ENCODE measurements at regions not wholly inside any gene's neighbourhood (a gene's known extent, or its start where the extent isn't known, plus 50 kb on each side); places are given as distances from the start of the nearest gene placed in this dataset.
"Not testable (repeated sequence)": the region's sequence is repeated elsewhere in the genome, so short reads cannot be mapped to it uniquely, and the experiment has no call there.

DNA sequence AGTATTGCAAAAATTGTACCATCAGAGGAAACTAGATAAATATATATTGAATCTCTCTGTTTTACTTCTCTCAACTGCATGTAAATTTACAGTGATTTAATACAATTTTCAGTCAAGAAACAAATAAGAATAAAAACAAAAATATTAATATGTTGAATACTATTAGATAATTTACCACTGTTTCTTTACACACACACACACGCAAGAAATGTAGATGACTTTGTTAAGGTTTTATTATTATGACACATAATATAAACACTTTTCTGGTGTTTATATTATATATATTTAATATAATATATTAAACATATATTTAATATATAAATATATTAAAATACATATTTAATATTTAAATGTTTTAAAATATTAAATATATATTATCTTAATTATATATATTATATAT lies 814.3 kb upstream of the CDH10 start:
- TF ChIP-seq GATA1 (IDR thresholded peaks at IDR 0.05; ENCODE audit: low read depth, low read length) (no peak), POLR2A (IDR thresholded peaks at IDR 0.05; ENCODE audit: low read length) (no peak)
- DNase-seq = no peak

GRCh38 chr5:25458628-25459027 lies 813.9 kb upstream of the CDH10 start:
- TF ChIP-seq POLR2A (IDR thresholded peaks at IDR 0.05; ENCODE audit: low read length) (no peak), GATA1 (IDR thresholded peaks at IDR 0.05; ENCODE audit: low read depth, low read length) (no peak)
- no peak for DNase-seq

DNA sequence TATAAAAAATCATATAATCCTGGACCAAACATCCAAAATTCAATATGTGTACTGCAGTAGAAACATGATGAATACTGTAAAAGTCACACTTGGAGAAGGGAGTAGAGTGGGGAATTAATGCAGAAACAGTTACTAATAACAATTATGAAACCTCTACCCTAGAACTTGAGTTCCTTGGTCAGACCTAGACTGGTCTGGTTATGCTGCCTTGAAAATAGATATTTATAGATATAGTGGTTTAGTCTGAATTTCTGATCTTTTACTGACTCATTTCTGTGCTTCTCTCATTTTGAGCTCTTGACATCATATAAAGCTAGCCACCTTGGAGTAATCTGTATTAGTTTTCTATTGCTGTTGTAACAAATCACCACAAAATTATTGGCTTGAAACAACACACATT lies 808.7 kb upstream of the CDH10 start:
- no peak for TF ChIP-seq GATA1 (IDR thresholded peaks at IDR 0.05; ENCODE audit: low read depth, low read length)
- TF ChIP-seq POLR2A (IDR thresholded peaks at IDR 0.05; ENCODE audit: low read length) = no peak
- no peak for DNase-seq

- no peak for DNase-seq
- TF ChIP-seq POLR2A (IDR thresholded peaks at IDR 0.05; ENCODE audit: low read length) = no peak
- no peak for TF ChIP-seq GATA1 (IDR thresholded peaks at IDR 0.05; ENCODE audit: low read depth, low read length)
Measured at GRCh38 chr5:25451294-25451693, 806.5 kb upstream of the CDH10 start.

DNA sequence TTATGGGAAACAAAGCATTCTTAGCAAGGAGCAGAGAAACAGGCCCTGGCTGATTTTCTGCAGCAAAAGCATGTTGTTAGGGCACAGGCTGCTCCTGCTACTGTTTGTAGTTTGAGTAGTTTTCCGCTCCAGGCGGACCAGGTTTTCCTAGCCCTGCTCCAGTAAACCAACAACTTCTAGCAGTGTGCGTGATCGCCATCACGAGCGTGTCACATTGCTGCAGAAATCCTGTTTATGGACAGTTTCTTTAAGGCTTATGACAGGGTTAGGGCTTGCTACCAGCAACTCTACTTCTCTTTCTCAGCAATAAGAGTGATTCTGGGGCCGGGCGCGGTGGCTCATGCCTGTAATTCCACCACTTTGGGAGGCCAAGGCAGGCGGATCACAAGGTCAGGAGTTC lies 803.9 kb upstream of the CDH10 start:
- no peak for DNase-seq
- TF ChIP-seq POLR2A (IDR thresholded peaks at IDR 0.05; ENCODE audit: low read length) (no peak), GATA1 (IDR thresholded peaks at IDR 0.05; ENCODE audit: low read depth, low read length) (no peak)

DNA sequence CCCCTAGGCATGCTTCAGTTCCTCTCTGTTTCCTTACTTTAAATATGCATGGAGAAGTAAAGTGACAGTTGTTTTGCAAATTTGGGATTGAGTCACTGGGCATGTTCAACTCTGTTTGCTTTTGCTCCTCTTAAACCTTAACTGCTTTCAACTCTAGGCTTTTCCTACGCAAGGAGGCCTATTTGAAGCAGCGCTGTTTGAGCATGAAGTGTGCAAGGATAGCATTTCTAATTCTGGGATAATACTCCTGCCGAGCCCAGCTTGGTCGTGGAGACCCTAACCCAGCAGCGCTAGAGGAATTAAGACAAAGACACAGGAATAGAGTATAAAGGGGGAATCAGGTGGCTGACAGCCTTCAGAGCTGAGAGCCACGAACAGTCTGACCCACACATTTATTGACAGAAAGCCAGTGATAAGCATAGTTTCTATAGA lies 803.4 kb upstream of the CDH10 start:
- no peak for DNase-seq
- no peak for TF ChIP-seq GATA1 (IDR thresholded peaks at IDR 0.05; ENCODE audit: low read depth, low read length)

DNA sequence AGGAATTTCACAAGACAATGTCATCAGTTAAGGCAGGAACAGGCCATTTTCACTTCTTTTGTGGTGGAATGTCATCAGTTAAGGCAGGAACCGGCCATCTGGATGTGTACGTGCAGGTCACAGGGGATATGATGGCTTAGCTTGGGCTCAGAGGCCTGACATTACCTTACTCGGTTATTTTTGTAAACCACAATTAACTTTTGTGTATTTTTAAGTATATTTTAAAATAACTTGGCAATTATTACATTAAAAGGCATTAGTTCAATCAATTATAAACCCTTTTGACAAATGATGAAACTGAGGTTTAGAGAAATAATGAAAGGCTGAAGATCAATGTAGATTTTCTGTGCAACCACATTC lies 801.3 kb upstream of the CDH10 start:
- DNase-seq = not testable (repeated sequence)

GRCh38 chr5:25445381-25446060 lies 800.7 kb upstream of the CDH10 start:
- not testable (repeated sequence) for DNase-seq

DNA sequence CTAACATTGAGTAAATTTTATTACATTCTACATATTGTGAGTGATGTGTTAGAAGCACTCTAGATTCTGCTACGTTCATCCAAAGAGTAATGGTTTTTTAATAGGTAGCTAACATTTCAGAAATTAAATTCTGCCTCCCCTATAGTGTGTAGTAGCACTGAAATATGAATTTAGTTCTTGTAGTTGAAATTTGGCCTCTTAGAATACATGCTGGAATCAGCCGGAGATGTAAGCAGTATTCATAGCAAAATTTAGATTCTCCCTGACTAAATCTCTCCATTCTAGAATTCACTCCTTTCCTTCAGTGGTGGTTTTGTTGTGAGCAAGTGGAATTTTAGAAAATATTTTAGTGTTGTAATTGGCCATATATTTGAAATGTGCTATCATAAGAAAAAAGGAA lies 799.9 kb upstream of the CDH10 start:
- TF ChIP-seq POLR2A (IDR thresholded peaks at IDR 0.05; ENCODE audit: low read length) = no peak
- no peak for TF ChIP-seq GATA1 (IDR thresholded peaks at IDR 0.05; ENCODE audit: low read depth, low read length)

DNA sequence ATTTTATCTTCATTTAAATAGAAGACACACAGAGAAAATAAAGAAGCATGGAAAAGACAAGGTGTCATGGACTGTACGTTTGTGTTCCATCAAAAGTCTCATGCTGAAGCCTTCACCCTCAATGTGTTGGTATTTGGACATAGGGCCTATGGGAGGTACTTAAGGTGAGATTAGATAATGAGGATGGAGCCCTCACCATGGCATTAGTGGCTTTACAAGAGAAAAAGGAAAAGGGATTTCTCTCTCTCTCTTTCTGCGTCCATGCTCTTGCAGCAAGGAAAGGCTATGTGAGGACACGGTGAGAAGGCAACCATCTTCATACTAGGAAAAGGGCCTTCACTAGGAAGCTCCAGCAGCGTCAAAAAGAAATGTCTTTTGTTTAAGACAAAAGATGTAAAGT lies 797.0 kb upstream of the CDH10 start:
- DNase-seq = no peak
- TF ChIP-seq GATA1 (IDR thresholded peaks at IDR 0.05; ENCODE audit: low read depth, low read length) (no peak), POLR2A (IDR thresholded peaks at IDR 0.05; ENCODE audit: low read length) (no peak)

More for the DNA sequence above, 799.9 kb upstream of the CDH10 start:
- DNase-seq = no peak

DNA sequence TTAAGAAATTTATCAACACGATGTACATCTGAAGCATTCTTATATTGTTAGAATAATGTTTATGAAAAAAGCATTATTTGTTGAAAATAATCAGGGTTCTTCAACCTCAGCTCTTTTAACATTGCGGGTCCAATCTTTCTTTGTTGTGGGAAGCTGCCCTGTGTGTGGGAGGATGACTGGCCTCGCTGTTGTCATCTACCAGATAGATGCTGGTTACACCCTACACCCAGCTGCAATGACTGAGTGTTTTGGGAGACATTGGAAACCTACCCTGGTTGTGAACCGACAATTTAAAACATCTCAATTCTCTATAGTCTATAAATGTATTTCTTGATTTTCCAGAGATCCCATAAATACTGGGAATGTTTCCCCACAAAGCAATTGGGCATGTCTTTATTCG lies 794.2 kb upstream of the CDH10 start:
- no peak for DNase-seq
- TF ChIP-seq POLR2A (IDR thresholded peaks at IDR 0.05; ENCODE audit: low read length) (no peak), GATA1 (IDR thresholded peaks at IDR 0.05; ENCODE audit: low read depth, low read length) (no peak)

DNA sequence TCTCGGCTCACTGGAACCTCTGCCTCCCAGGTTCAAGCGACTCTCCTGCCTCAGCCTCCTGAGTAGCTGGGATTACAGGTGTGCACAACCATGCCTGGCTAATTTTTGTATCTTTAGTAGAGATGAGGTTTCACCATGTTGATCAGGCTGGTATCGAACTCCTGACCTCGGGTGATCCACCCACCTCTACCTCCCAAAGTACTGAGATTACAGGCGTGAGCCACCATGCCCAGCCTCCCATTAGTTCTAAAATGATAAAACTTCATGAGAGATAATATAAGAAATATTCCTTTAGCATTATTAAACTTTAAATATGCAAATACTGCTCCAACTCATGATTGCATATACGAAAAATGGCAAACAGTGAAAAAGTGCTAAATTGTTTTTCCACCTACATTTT lies 793.6 kb upstream of the CDH10 start:
- not testable (repeated sequence) for DNase-seq

GRCh38 chr5:25436452-25436851 lies 791.7 kb upstream of the CDH10 start:
- DNase-seq = no peak
- TF ChIP-seq GATA1 (IDR thresholded peaks at IDR 0.05; ENCODE audit: low read depth, low read length) (no peak), POLR2A (IDR thresholded peaks at IDR 0.05; ENCODE audit: low read length) (no peak)

GRCh38 chr5:25435882-25436281 lies 791.1 kb upstream of the CDH10 start:
- DNase-seq = no peak
- no peak for TF ChIP-seq POLR2A (IDR thresholded peaks at IDR 0.05; ENCODE audit: low read length)
- TF ChIP-seq GATA1 (IDR thresholded peaks at IDR 0.05; ENCODE audit: low read depth, low read length) = no peak

DNA sequence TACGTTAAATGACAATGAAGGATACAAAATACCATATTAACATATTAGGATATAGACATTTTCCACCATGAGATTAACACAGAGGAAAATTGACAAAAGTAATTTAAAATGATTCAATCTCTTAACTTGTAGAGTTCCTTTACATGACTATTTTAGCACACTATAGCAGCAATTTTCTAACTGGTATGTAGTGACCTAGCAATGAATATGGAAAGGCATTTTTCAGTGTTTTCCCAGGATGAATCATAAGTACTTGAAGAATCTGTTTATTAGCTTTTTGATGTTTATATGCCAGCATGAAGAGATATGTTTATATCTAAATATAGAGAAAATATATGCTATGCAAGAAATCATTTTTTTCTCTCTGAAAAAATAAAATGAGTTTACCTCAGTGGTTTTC lies 782.5 kb upstream of the CDH10 start:
- DNase-seq = no peak
- TF ChIP-seq GATA1 (IDR thresholded peaks at IDR 0.05; ENCODE audit: low read depth, low read length) (no peak), POLR2A (IDR thresholded peaks at IDR 0.05; ENCODE audit: low read length) (no peak)

GRCh38 chr5:25423271-25423670 lies 778.5 kb upstream of the CDH10 start:
- no peak for DNase-seq
- TF ChIP-seq POLR2A (IDR thresholded peaks at IDR 0.05; ENCODE audit: low read length) (no peak), GATA1 (IDR thresholded peaks at IDR 0.05; ENCODE audit: low read depth, low read length) (no peak)

Data from erythroblast (primary cell).